Kidney glomerular epithelial cell (primary cell): ENCODE measurements at regions not wholly inside any gene's neighbourhood (a gene's known extent, or its start where the extent isn't known, plus 50 kb on each side); places are given as distances from the start of the nearest gene placed in this dataset.

Experiments
- DNase-seq: peaks from one replicate; lab custom pipeline; 2025; lab: John Stamatoyannopoulos, UW

DNA sequence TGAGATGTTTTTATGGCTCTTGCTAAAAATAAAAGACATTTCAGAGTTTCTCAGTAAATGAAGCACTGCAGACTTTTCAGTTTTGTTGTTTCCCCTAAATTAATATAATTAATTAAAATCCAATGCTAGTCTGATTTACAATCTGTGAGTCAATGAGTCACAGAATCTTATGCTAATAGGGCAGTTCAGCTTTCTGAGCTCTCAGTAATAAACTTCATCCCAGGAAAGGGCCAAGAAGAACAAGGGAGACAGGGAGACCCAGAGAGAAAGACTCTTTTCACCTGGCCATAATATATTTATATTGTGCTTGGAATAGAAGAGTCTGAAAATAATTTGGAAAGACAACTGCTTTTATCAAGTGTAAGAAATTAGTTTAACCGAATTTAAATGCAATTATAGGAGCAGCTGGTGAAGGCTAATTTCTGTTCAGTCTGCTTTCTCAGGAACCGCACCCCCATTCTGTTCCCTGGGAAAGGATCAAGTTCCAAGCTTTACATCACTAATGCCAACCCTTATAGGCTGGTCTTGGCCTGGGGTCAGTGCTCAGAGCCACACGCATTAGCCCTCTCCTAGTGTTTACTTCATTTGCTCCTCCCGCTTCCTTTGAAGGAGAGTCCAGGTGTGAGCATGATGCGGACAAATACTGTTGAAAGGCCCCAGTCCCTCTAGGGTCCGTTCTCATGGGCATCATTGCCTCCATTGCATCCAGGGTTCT lies 145.6 kb downstream of the ZBTB18 start:
- DNase-seq = no peak

DNA sequence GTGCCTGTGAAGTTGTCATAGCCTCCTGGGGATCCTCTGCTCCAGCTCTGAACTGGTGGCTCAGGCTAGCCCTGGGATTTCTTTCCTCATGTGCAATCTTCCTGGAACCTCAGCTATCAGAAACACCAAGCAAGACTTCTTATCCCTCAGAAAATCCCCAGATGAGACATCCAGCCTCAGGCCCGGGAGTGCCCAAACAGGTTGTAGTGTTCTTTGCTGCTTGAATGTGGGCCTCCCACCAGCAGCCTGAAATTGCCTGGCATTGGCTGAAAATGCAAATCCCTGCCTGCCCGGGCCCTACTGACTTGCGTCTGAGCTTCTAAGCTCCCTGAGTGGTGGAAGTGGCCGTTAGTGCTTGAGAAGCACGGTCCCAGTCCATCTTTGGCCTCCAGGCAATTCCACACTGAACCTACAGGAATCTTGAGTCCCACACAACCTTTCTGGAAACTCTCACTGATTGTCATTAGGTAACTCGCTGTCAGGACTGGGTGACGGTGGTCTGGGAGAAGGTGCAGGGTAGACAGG lies 146.8 kb downstream of the ZBTB18 start:
- no peak for DNase-seq

DNA sequence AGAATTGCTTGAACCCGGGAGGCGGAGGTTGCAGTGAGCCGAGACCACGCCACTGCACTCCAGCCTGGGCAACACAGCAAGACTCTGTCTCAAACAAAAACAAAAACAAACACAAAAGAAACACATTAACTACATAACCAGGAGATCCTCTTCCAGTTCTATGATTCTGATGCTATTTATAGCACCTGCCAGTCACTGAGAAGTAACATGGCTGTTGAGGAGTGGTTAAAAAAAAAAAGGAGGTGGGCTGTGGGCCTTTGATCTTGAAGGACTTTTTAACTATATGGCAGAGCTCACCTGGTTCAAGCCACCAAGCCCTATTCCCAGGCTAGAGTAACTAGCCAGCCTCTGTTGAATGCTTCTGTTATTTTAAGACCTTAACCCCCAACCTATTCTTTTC lies 148.8 kb downstream of the ZBTB18 start:
- no peak for DNase-seq

DNA sequence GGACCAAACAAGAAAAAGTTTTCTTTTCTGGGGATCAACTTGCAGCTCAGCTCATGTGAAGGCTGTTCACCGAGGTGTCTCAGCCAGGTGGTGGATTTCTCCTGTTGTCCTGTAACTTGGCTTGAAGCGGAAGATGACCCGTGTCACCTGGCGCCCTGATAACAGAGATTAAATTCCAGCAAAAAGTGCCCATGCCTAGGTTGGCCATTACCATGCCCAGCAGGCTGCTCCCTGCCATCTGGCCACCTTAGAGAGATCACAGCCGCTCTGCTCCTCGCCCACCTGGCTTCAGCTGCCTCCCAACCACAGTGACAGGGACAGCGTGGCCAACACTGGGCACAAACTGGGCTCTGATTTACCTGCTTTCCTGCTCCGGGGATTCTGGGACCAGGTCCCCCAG lies 149.5 kb downstream of the ZBTB18 start:
- DNase-seq = no peak

DNA sequence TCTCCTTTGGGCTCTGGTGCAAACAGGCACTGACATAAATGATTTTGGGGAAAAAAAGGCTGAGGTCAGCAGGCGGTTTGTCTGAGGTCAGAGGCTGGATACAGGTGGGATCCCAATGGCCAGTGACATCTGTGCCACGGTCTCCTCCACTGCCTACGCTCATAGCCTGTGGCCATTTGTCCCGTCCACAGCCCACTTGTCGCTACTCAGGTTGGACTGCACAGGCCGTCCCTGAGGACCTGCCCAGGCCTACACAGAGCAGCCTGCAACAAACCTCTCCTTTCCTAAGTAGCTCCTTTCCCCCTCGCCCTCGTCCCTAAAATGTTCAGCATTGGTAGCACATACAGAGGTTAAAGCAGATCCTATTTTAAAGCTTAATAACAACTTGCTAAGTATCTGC lies 150.7 kb downstream of the ZBTB18 start:
- DNase-seq = no peak

DNA sequence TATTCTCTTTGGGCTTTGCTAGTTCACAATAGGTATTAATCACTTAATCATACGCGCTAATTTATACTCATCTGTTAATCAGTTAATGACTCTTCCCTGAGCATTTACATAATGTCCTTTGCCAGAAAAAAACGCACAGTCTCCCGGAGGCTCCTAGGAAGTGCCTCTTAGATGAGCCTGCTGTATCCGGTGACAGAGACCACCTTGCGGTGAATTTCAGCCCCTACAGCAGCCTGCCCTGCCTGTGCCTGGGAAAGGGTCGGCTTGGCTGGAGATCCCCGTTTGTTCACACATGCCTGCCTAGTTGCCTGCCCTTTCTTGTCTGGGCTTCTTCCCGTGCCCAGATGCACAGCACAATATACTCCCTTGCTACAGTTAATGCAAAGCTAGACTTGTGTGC lies 152.9 kb downstream of the ZBTB18 start:
- DNase-seq = no peak

DNA sequence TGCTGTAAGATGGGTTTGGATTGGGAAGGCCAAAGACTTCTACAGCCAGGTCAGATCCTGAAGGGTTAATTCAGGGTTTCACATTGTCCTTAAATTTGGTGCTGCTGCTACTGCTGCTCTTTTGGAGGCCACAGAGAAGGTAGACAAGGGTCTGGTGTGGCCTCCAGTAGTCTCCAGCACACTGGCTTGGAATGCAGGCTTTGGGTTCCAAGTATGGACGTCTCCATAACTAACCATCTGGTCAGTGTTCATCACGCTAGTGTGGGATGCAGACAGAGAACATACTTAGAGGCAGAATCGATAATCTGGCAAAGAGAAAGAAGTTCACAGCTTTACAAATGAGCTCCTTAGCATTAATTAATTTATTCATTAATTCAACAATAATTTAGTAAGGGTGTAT lies 154.1 kb downstream of the ZBTB18 start:
- no peak for DNase-seq

DNA sequence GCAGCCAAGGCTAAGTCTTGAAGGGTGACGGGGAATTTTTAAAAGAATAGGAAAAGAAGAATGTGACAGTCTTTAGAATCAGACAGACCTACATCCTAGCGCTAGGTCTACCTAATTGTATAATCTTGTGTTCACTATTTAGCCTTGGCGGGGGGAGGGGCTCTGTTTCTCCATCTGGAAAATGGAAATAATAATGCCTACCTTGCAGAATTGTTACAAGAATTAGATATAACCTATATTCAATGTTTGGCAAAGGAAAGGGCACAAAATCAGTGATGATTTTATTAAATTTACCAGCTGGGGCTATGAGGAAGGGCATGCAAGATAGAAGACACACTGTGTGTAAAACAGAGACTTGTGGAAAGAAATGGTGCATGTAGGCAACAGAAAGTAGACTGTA lies 154.8 kb downstream of the ZBTB18 start:
- no peak for DNase-seq

DNA sequence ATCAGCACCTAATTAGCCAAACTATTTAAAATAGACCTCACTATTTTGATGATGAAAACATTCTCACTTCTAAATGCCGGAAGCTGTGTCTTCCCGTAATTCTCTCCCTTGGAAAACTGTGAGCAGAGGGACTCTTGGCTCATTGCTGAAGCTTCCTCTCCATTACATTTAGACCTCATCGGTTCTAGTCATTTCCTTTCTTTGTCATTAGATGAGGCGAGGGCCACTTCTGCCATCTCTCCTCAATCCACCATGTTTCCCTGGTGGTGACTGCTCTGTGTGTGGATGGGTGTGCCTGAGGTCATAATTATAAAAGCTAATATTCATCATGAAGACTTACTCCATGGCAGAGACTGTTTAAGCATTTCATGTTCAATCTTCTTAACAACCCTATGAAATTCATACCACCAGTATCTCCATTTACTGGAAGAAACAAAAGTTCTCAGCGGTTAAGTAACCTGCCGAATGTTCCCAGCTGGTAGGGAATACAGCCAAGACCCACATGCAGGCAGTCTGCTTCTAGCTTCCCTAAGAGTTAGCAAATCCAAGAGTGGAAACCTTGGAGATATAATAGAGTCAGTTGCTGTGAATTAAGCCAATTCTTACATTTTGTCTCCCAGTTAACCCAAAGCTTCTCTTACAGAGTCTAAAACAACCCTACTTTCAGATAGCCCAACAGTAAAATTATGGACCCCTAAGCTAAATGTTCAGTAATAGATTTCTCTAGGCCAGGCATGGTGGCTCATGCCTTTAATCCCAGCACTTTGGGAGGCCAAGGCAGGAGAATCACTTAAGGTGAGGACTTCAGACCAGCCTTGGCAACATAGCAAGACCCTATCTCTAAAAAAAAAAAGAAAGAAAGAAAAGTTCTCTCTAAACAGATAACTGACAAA lies 156.2 kb downstream of the ZBTB18 start:
- DNase-seq = no peak

DNA sequence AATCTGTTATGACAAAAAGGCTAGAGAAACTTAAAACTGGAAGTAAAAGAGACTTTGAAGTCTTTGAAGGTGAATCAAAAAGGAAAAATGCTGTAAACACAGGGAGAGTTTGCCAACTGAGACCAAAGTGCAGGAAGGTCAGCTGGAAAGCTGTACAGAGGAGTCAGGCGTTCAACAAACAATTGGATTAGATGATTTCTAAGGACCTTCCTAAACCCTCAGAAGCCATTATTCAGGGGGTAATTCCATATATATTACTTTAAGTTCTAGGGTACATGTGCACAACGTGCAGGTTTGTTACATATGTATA lies 156.8 kb downstream of the ZBTB18 start:
- no peak for DNase-seq

DNA sequence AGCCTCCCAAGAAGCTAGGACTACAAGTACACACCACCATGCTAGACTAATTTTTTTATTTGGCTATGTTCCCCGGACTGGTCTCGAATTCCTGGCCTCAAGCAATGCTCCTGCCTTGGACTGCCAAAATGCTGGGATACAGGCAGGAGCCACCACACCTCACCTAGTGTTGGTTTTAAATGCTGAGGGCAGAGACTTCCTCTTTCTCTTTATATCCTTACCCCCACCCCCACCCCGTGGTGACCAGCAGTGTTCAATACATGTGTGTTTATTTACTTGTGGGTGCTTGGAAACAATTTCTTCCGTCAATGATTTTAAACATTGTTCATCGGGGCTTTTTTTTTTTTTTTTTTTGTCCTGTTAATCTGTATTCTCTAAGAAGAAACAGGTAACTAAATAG lies 158.9 kb downstream of the ZBTB18 start:
- no peak for DNase-seq

DNA sequence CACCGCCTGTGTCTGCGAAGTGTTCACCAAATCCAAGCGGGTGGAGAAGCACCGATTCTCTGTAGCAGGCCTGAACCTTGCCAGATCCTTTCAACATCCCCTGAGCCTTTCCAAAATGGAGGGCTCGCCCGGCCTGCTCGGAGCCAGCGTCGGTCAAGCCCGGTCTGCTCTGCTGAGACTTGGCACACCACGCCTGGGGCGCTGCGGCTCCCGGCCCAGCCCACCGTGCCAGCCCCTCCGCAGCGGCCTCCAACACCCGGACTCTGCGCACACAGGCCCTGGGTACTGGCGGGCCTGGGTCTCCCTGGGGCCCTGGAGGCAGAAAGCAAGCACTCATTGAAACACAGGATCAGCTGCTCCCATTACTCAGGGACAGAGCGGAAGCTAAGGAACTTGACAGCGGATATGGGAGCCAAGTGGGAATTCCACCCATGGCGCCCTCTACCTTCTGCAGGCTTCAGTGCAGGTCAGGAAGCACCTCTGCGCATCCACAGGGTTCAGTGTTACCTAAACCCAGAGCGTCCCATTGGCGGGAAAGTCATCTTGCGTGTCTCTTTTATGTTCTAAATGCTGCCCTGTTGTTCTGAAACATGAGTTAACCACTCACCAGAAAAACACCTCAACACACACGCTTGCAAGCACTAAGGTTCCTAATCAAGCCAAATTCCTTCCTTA lies 159.9 kb downstream of the ZBTB18 start:
- no peak for DNase-seq

DNA sequence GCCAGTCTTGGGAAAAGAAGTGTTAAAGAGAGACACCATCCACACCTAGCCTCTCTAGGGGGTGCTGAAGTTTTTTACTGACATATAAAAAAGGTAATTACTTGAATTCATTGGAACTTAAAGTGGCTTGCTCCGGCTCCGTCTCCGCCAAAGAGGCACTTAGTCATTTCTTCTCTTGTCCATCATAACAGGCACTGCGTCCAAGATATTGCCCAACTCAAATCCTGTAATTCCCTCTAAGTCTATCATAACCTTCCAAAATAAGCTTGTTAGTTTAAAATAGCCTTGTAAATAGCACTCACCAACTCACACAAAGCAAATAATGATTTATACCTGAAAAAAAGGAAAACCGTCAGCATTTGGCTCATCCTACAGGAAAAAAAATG lies 160.5 kb downstream of the ZBTB18 start:
- no peak for DNase-seq

DNA sequence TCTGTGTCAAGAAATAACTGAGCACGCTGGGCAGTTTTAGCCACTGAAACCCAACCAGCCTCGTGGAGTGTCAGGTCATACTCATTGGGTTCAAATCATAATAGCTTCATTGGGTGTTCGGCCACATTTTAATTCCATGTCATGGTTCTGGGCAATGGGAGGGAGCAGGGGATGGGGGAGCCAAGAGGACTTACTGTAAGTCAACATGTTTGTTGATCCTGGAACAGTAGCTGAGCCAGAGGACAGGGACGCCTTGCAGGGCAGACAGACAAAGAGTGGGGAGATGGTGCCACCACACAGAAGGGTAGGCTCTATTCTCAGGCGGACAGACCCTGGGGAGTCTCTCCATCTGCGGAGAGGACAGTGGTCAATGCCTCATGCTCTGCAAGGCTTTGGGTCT lies 161.1 kb downstream of the ZBTB18 start:
- no peak for DNase-seq

DNA sequence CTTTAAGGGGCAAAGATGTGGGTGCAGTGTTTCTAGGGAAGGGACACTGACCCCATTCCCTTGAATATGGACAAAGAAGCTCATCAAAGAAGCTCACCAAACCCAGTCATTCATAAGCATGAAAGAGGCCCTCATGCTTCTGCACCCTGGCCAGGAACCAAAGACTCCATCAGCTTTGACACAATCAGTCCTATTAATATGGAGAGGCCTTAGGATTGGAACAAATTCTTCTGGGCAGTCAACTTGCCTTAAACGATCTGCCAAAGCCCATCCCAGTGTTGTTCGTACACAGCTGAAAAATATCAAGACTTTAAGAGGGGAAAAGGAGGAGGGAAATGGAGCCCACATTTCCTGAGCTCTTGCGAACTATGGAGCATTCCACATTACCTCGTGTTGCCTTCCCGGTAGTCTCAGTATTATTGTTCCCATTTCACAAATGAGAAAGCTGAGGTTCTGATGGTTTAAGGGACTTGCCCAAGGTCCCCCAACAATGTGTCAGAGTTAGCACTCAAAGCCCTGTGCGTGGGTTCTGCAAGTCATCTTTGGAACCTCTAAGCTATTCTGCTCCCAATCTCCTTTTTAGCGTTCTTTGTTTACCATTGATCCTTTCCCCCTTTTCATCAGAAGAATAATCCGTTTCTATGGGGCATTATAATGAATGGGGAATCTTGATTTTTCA lies 161.9 kb downstream of the ZBTB18 start:
- DNase-seq = no peak

DNA sequence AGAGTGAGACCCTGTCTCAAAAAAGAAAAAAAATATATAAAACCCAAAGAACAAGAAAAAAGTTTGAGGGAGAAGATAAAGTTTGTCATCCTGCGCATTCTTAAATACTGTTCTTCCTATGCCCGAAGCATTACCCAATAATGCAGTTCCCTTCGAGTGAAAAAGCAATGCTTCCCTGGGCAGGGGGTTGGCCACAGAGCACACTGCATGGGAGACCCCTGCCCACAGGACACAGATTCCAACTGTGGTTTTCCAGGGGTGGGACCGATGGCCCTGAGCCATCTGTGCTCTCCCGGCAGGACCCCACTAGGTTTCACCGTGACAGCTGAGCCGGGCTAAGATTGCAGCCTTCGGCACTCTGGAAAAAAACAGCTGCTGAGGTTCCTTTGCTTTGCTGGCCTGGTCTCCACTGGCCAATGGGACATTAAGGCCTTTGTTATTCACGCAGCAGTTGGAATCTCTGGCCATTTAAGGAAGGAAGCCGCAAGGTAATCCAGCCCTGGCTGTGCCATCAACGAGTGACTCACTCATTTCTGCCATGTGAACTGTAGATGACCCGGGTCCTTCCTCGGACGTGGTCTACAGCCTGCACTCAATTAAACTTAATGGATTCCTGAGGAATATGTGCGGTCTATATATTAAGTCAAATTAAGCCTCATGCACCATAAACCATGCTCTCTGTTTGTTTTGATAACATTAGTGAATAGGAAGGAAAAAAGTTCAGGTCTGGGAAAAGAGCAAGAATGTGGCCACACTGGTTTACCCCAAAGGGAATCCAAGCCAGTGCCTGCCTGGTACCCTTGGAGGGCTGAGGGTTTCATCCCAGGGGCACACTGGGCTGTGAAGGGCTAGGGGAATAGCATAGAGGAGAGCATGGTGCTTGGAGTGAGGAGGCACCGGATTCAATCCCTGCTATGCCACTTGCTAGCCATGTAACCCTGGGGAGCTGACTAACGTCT lies 163.2 kb downstream of the ZBTB18 start:
- peak; percentile 93 for DNase-seq

DNA sequence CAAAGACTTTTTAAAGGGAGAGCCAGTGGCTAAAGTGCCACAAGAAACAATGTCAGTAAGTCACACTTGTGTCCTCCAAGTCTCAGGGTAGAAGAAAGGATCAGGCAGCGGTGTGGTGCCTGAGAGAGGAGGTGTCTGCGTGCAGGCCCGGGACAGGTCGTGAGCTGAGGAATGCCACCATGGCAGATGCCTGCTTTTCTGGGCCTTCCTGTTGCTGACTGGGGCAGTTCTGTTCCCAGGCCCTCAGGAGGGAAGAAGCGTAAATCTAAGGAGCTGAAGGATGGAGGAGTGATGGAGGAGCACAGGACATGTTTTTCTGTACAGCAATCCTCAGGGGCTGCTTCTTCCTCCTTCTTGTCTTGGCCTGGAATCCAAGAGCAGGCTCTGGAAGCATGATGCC lies 165.8 kb downstream of the ZBTB18 start:
- no peak for DNase-seq

DNA sequence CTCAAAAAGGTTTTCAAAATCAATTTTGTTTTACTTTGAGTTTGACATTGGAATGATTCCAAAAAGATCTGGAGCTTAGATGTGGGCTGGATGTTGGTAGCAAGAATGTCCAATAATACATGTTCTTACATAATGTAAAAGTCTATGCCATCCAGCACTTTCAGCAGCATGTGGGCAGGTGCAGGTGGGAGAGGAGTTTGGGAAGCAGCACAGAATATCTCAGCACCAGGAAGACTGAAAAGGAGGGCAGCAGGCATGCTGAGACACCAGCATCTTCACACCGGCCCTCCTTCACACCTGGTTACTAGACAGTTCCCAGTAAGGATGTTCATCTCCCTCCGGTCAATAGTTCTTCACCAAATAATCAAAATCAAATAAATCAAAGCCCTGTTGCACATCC lies 166.6 kb downstream of the ZBTB18 start:
- no peak for DNase-seq

DNA sequence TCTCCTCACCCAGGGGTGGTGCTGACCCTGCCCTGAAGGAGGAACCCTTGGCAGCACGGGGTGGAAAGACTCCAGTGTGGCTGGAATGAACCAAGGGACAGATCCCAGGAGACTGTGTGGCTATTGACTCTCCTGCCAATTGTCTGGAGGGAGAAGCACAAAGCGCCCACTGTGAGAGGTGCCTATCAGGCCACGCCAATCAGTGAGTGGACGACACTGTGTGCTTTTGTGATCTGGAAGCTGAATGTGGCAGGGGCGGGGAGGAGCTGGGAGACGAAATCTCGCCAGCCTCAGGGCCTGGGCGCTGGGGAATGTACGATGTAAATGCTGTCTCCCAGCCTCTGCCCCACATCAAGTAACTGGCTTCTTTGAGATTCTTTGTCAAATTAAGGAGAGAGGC lies 167.1 kb downstream of the ZBTB18 start:
- DNase-seq = no peak

DNA sequence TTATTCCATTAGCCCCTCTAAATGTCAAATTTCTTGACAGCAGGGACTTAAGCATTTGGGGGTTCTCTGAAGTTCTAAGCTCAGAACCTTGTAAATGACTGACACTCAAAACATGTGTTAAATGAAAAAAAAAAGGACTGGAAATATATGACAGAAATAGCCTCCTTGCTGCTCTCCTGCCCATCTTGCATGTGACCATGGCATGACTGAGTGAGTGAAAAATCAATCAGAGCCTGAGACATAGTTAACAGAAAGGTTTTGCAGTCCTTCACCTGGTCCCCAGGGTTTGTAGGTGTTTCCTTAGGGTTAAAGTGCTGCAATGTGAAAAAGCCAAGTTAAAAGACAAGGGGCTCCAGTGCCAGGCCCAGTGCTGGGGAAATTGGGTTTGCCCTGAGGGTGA lies 168.1 kb downstream of the ZBTB18 start:
- DNase-seq = no peak

DNA sequence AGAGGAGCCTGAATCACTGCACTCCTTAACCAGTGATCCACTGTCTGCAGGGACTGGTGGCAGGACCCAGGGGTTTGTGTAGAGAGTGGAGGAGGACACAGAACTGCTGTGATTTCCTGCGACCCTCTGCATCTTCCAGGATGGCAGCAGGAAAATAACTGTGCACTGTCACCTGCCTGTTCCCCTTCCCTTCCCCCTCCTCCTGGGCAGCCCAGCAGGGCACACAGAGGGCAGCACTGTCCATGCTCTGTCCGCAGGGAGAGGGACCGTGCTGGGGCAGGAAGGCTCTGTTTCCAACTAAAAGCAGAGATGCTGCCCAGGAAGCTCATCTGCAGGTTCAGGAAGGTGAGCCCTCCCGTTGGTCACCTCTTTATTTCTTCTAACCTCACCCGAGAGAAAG lies 168.7 kb downstream of the ZBTB18 start:
- no peak for DNase-seq
